ENCODE measurements at regions not wholly inside any gene's neighbourhood (a gene's known extent, or its start where the extent isn't known, plus 50 kb on each side); places are given as distances from the start of the nearest gene placed in this dataset.

DNA sequence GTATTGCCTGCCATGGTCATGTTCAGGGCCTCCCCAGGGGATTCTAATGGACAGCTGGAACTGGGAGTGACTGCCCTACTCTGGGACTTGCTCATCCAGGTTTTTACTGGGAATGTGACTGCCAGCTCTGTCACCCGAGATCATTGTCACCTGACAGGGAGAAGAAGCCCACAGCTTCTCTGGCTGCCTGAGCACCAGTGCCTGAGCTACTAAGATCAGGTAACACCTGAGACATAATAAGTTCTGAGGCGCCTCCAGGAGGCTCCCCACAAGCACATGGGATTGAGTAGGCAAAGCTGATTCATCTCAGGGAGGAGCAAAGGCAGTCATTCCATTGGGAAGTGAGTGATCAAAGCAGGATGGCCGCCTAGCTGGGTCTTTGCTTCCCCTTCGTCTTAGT lies 84.2 kb upstream of the GALNT18 start:
- TF ChIP-seq YY1 (IDR thresholded peaks at IDR 0.05; ENCODE audit: low read depth) (no peak), CREB1 (IDR thresholded peaks at IDR 0.05; ENCODE audit: low read depth) (no peak), TAF1 (IDR thresholded peaks at IDR 0.05; ENCODE audit: low read depth) (no peak), RAD21 (IDR thresholded peaks at IDR 0.05; ENCODE audit: low read depth) (no peak), EP300 (IDR thresholded peaks at IDR 0.05; ENCODE audit: borderline replicate concordance) (no peak), FOXM1 (IDR thresholded peaks at IDR 0.05; ENCODE audit: borderline replicate concordance, low read depth) (no peak), CEBPB (IDR thresholded peaks at IDR 0.05) (no peak), NFIC (IDR thresholded peaks at IDR 0.05) (no peak), EGR1 (IDR thresholded peaks at IDR 0.05) (no peak), TCF12 (IDR thresholded peaks at IDR 0.05; ENCODE audit: low read depth) (no peak), ZBTB7A (IDR thresholded peaks at IDR 0.05; ENCODE audit: low read depth) (no peak)
- TF ChIP-seq, protein P1, sequence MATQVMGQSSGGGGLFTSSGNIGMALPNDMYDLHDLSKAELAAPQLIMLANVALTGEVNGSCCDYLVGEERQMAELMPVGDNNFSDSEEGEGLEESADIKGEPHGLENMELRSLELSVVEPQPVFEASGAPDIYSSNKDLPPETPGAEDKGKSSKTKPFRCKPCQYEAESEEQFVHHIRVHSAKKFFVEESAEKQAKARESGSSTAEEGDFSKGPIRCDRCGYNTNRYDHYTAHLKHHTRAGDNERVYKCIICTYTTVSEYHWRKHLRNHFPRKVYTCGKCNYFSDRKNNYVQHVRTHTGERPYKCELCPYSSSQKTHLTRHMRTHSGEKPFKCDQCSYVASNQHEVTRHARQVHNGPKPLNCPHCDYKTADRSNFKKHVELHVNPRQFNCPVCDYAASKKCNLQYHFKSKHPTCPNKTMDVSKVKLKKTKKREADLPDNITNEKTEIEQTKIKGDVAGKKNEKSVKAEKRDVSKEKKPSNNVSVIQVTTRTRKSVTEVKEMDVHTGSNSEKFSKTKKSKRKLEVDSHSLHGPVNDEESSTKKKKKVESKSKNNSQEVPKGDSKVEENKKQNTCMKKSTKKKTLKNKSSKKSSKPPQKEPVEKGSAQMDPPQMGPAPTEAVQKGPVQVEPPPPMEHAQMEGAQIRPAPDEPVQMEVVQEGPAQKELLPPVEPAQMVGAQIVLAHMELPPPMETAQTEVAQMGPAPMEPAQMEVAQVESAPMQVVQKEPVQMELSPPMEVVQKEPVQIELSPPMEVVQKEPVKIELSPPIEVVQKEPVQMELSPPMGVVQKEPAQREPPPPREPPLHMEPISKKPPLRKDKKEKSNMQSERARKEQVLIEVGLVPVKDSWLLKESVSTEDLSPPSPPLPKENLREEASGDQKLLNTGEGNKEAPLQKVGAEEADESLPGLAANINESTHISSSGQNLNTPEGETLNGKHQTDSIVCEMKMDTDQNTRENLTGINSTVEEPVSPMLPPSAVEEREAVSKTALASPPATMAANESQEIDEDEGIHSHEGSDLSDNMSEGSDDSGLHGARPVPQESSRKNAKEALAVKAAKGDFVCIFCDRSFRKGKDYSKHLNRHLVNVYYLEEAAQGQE (IDR thresholded peaks at IDR 0.05; ENCODE audit: low read depth) = no peak
- TF ChIP-seq, protein P2, sequence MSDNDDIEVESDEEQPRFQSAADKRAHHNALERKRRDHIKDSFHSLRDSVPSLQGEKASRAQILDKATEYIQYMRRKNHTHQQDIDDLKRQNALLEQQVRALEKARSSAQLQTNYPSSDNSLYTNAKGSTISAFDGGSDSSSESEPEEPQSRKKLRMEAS (IDR thresholded peaks at IDR 0.05) = no peak
- TF ChIP-seq, protein P3, sequence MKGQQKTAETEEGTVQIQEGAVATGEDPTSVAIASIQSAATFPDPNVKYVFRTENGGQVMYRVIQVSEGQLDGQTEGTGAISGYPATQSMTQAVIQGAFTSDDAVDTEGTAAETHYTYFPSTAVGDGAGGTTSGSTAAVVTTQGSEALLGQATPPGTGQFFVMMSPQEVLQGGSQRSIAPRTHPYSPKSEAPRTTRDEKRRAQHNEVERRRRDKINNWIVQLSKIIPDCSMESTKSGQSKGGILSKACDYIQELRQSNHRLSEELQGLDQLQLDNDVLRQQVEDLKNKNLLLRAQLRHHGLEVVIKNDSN (IDR thresholded peaks at IDR 0.05) = no peak

Measured in Ishikawa (cell line).